NK-92 treated with Interleukin-12 subunit alpha and Interleukin-12 subunit beta, amount 100 ng/mL, for 24 hours (cell line): ENCODE measurements at regions not wholly inside any gene's neighbourhood (a gene's known extent, or its start where the extent isn't known, plus 50 kb on each side); places are given as distances from the start of the nearest gene placed in this dataset.
"Not testable (repeated sequence)": the region's sequence is repeated elsewhere in the genome, so short reads cannot be mapped to it uniquely, and the experiment has no call there.

Experiments
- DNase-seq: peaks from one replicate; lab custom pipeline; 2025; lab: John Stamatoyannopoulos, UW

DNA sequence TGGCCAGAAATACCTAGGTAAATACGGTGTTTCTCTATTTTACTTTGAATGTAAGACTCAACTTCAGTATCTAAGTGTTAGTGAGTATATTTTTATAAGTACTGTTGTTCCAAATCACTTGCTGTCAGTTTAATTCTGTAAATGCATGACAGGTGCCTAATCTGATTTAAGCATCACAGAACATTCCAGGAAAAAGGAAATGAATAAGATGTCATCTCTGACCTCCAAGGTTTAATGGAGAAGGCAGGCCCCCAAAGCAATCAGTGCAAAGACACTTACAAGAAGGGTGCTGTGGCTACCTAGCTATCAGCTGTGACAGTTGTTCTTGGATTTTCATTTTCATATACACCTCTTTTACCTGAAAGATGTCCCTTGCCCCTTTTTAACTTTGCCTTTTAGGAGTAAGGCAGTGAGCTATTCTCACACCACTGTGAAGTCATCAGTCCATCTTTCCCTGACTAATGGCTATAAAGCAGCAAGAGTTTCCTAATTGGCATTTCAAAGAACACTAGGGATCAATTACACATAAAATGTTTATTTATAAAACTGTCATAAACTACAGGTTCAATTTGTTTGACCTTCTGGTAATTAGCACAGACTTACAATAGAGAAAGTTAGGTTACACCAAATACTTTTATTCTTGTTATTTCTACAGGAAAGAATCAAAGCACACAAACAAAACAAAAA lies 427.6 kb downstream of the SPRY2 start:
- no peak for DNase-seq

- DNase-seq, result no peak
Observed at GRCh38 chr13:79912403-79912802, 428.5 kb downstream of the SPRY2 start.

DNA sequence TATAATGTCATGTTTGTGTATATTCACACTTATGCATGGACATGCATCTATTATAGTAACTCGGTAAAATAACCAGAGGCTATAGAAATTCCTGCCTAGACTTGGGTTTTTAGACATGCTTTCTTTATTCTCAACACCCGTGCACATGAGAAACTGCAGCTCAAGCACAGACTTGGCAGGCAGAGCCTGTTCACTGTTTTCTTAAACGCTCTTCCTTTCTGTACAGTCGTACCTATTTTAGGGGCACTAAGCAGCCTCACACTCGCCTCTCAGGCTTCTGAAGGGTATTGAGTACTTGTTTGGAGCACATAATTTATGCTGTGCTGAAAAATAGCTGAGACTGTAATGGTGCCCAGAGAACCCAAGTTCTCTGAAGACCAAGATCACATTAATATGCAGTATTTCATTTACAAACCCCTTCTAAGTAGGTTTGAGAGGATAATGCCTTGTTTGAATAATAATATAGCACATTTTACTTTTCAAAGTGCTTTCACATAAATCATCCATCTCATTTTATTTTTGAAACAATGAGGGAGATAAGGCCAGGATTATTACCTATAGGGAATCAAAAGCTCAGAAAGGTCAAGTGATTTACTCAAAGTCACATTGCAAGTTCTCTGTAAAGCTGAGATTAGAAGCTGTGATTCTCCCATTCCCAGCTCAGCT lies 429.9 kb downstream of the SPRY2 start:
- no peak for DNase-seq

- DNase-seq, result no peak
Observed at GRCh38 chr13:79909644-79910043, 428.7 kb downstream of the NDFIP2 start.

- no peak for DNase-seq
Observed at GRCh38 chr13:79908381-79908780, 427.4 kb downstream of the NDFIP2 start.

GRCh38 chr13:79907527-79907926 lies 426.6 kb downstream of the NDFIP2 start:
- DNase-seq, result no peak

GRCh38 chr13:79906345-79906744 lies 425.4 kb downstream of the NDFIP2 start:
- no peak for DNase-seq

DNA sequence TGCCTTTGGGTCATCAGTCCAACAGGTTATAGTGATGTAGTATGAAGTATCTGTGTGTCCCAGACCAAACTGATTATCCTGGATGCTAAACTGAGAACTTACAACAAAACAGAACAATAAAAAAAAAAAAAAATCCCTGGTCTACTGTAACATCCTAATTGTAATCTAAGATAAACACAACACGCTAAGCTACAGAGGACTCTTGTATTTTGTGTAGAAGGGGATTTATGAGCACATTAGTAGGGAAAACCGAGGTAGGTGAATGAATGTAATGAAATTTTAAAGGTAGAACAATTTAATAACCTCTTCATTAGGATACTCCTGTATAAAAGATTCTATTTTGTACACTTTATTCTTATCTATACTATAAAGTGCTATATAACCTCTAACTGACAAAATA lies 424.1 kb downstream of the NDFIP2 start:
- no peak for DNase-seq

- no peak for DNase-seq
Observed at GRCh38 chr13:79904581-79904980, 423.6 kb downstream of the NDFIP2 start.

DNA sequence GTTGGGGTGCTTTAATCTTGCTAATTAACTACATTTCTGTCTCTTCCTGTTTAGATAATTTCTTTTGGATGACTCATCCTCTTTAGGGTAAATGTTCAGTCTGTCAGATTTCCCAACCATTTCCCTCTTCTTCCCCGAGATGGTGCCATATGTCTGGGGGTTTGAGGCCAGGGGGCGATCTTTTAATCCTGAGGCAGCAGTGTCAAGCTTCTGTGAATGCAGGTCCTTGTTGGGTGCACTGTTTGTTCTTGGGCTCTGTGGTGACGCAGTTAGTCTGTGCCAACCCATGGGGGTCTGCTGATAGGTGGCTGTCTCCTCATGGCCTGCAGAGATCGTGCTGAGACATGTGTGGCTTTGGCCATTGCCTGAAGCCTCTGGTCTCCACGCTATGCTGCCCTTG lies 420.4 kb downstream of the NDFIP2 start:
- no peak for DNase-seq

DNA sequence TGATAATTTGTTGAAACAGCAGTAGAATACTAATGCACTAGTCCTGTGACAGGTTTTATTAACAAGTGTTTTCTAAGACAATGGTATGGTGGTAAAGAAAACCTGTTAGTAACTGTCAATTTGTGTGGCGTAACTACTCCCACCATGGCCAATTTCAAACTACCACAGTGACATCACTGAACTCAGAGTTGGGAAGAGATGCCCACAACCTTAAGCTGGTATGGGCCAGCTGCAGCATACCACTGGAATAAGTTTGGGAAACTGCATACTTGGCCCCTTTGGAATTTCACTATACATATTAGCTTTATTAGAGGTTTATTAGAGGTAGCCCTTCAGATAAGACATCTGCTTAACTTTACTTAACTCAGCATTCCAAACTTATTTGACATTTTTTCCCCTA lies 419.4 kb downstream of the NDFIP2 start:
- no peak for DNase-seq

- no peak for DNase-seq
Observed at GRCh38 chr13:79898996-79899395, 418.0 kb downstream of the NDFIP2 start.

DNA sequence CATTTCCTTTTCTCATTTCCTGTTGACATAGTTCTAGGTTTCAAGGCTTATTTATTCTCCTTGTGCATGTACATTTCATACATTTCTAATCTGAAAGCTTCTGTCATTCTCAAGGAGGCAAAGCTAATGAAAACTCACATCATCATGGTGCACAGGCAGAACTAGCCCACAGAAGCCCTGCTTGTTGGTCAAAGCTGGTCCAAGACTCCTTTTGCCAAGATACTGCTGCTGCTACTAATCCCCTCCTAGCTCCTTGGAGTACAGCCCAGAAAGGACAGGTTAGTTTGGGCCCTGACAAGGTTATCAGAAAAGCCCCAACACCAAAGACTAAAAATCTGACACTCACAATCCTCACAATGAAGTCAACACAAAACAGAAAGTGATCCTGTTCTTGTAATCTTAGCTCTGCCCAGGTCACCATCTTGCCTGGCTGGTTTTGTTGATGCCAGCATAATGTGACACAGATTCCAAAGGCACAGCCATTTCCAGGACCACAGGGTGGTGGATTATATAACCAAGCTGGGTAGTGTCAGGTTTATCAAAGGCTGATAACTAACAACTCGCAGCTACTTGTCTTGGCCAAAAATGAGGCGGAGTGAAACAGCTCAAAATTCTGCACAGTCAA lies 417.4 kb downstream of the NDFIP2 start:
- DNase-seq, result no peak

DNA sequence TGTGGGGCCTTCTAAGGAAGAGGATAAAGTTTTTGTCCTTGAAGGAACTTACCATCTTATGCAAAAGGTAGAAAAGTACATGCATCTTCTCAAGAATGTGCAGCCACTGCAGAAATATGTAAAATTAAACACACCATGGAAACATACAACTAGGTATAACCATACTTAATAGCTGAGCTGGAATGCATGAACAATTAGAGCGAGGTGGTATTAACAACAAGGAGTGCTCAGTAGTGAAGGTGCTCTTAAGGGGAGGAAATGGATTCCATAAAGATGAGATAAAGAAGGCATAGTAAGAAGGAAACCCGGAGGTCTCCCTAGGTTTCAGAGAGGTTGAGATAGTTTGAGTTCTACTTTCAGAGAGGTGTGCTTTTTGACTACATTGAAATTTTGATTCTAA lies 415.9 kb downstream of the NDFIP2 start:
- DNase-seq, result no peak

GRCh38 chr13:79895416-79895815 lies 414.5 kb downstream of the NDFIP2 start:
- DNase-seq, result no peak

- not testable (repeated sequence) for DNase-seq
Observed at GRCh38 chr13:79887278-79887677, 406.3 kb downstream of the NDFIP2 start.

GRCh38 chr13:79886601-79887000 lies 405.6 kb downstream of the NDFIP2 start:
- no peak for DNase-seq

DNA sequence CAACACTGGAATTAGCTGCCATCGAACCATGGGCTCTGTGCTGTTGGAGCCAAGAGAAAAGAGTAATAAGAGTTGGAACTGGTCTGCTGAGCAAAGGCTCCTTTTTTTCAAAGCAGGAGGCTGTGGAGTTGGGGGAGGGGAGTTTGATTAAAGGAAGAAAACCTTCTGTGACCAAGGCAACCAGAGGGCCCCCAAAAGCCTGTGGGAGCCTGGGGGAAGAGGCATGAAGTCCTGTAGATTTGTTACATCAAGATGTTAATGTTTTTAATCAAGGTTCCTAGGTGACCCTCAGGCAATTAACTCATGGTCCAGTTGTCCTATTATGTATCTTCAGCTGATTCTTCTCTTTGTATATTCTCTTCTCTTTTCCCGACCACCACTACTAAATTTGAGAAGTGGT lies 403.9 kb downstream of the NDFIP2 start:
- DNase-seq, result no peak

DNA sequence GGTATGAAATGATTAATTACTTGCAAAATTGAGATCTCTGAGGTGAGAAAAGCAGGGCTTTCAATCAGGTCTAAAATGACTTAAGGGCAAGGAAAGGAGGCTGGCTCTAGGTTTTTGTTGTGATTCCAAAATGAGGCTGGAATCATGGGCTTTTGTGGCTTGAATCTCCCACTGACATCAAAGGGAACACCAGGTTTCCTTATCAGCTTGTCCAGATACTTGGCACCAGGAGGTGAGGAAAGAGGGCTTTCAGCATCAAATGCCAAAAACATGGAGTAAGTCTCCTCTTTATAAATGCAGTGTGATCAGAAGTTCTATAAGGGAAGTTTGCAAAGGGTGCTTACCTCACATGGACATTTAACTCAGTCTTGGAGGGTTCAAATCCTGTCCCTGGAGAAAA lies 402.3 kb downstream of the NDFIP2 start:
- no peak for DNase-seq

DNA sequence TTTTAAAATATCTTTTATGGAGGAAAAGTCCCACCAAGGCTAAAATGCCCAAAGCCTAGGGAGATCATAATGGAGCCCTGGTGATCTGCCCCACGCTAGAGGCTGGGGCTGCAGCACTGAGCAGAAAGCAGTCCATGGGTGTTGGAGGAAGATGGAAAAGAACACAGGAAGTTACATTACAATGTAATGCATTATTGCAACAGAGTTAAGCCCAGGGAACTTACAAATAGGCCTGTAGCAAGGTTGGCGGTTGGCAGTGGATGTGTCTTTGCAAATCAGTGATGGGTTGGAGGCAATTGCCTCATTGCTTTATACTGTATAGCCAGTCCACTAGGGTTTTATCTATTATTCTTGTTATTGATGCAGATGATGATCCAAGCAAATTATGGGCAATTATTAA lies 399.9 kb downstream of the NDFIP2 start:
- no peak for DNase-seq

- DNase-seq, result no peak
Observed at GRCh38 chr13:79874396-79875360, 393.7 kb downstream of the NDFIP2 start.

DNA sequence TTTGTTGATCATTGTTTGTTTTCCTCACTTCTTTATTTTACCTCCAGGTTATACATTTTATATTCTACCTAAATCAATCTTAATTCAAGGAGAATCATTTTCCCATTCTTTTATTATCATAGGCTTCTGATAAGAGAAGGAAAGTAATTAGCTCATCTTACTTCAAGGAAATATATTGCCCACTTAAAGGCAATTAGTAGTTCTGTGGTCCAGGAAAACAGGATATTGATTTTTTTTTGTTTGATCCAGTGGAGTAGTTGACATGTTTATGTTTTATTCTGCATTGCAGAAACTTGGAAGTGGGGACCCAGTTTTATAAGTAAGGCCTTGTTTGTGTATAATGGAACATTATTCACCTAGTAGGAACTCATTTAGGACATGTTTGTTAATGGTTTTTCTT lies 390.6 kb downstream of the NDFIP2 start:
- DNase-seq, result no peak
